Urothelium cell line (cell line): ENCODE measurements at regions not wholly inside any gene's neighbourhood (a gene's known extent, or its start where the extent isn't known, plus 50 kb on each side); places are given as distances from the start of the nearest gene placed in this dataset.
"Not testable (repeated sequence)": the region's sequence is repeated elsewhere in the genome, so short reads cannot be mapped to it uniquely, and the experiment has no call there.

Experiments used
- DNase-seq: peaks from one replicate; pipeline ENCODE4 v3.0.0; 2011; ENCODE audit warnings: low spot score, mixed read lengths
- FAIRE-seq: peaks from 2 replicates; lab custom pipeline; 2011; peaks lifted over from hg19 to GRCh38; lab: Jason Lieb, UNC

GRCh38 chr20:51930775-51931174, 128.5 kb upstream of the SALL4 start:
- DNase-seq: peak; percentile 84
- no peak for FAIRE-seq

GRCh38 chr20:51928931-51929330, 126.6 kb upstream of the SALL4 start:
- DNase-seq: no peak
- FAIRE-seq: no peak

GRCh38 chr20:51927970-51928369, 125.6 kb upstream of the SALL4 start:
- not testable (repeated sequence) for DNase-seq, FAIRE-seq

DNA sequence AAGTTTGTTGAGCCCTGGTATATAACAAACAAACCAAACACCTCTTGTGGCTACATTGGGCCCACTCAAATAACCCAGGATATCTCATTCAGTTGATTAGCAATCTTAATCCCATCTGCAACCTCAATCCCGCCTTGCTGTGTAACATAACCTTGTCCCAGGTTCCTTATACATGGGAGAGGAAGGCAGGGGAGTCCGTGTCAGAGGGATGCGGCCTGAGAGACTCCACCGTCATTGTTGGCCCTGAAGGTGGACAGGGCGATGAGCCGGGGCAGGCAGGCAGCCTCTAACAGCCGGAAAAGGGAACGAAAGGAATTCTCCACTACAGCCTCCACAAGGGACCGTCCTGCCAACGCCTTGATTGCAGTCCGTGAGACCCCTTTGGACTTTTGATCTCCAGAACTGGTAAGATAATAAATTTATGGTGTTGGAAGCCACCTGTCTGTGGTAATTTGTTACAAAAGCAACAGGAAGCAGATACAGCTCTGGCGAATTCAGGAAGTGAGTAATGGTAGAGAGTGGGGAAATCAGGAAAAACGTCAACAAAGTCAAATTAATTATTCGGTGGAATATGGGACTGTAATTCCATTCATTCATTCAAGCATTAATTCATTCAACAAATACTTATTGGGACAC, 124.5 kb upstream of the SALL4 start:
- no peak for DNase-seq
- no peak for FAIRE-seq

- FAIRE-seq (no peak), DNase-seq (no peak)
Observed at GRCh38 chr20:51924509-51924908, 122.2 kb upstream of the SALL4 start.

DNA sequence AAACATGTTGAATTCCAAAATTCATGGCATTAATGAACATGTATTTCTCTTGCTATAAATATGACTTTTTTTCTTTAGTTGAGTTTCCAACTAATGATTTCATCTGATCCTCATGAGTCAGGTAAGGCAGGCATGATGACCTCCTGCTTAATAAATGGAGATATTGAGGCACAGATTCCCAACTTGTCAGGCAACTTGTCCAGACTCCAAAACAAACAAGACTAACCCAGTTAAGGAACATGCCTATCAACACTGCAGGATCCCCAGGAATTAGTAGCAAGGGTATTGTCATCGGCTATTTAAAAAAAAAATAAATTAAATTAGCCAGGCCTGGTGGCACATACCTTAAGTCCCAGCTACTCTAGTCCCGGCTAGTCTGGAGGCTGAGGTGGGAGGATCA, 121.3 kb upstream of the SALL4 start:
- no peak for DNase-seq
- no peak for FAIRE-seq

- not testable (repeated sequence) for FAIRE-seq, DNase-seq
Observed at GRCh38 chr20:51922812-51923211, 120.5 kb upstream of the SALL4 start.

DNA sequence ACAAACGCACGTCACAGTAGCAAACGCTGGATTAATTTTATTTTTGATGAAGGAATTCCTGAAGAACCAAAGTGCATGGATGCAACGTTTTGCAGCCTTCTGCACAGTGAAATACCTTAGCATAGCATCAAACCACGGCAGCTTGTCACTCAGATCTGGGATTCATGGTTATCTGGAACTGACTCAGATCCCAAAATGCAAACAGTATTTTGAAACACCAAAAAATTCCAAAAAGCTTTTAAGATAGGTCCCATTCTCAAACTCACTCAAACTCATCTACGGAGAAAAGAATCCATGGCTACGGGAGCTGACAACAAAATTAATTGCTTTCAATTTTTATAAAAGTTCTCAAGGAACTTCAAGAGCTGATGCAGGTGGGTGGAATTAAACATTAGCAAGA, 116.2 kb upstream of the SALL4 start:
- FAIRE-seq (no peak), DNase-seq (no peak)

- FAIRE-seq (no peak), DNase-seq (no peak)
Observed at GRCh38 chr20:51917886-51918535, 115.7 kb upstream of the SALL4 start.

DNA sequence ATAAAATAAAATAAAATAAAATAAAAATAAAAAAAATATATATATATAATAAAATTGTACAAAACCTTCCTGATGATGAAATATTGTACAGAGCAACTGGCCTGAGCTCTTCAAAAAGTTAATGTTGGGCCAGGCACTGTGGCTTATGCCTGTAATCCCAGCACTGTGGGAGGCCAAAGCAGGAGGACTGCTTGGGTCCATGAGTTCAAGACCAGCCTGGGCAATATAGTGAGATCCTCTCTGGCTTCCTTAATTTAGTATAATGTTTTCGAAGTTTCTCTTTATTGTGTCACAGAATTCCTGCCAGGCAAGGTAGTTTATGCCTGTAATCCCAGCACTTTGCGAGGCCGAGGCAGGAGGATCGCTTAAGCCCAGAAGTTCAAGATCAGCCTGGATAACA, 113.9 kb upstream of the SALL4 start:
- DNase-seq (no peak), FAIRE-seq (no peak)

DNA sequence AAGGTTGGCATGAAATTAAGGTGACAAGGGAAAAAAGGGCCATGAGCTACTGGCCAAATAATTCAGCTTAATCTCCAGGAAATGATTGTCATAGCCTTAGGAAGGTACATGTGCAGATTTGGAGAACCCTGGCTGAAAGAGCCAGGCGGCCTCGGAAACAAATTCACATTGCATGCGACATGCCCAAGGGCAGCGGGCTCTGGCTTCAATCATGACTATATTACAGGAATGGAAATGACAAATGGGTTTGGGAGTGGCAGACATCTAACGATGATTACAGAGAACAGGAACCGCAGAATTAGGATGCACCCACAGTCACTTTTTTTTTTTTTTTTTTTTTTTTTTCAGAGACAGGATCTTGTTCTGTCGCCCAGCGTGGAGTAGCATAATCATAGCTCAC, 112.4 kb upstream of the SALL4 start:
- FAIRE-seq: peak; percentile 68
- DNase-seq: no peak

DNA sequence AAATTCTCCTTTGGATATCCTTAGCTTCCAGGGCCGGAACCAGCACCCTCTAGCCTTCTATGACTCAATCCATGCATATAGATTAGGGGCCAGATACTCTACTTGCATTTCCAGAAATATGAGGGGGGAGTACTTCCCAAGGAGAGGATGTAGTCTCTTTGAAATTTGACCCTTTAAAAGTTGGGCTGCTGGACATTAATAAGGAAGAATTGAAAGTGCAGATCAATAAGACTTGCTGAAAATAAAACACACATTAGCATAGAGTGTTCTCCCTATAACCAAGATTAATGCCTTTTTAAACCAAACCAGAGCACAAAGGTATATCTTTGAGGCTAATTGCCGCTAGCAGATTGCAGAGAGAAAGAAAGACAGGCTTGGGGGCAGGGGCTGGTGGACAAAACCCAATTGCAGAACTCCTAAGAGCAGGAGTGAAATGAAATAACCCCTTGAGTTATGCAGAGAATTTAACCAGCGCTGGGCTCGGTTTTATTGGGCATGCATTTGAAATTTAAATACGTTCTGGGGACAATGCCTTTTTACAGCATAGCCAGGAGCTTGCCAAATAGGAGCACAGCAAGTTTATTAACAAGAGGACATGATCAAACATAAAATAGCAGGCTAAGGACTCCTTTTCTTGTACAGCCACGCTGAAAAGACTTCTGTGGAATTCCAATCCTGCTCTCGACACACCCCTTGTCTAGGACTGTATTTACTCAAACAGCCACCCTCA, 108.2 kb upstream of the SALL4 start:
- no peak for FAIRE-seq

DNA sequence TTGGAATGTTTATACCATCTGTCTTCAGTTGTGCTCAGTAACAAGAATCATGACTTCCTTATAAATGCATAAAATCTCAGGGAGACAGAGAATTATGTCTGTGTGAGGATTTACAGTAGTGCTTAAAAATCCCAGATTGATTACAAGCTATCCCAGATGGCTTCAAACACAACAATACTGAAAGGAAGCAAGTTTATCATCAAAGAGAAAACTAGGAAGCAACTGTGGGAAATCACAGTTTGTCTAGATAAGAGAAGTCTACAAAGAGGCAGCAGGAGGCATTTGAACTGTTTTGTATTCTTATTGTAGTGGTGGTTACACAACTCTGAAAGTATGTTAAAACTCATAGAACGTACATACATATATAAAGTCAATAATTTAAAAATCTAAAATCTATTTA, 104.4 kb upstream of the SALL4 start:
- DNase-seq (no peak), FAIRE-seq (no peak)

More for the DNA sequence above, 108.2 kb upstream of the SALL4 start:
- peak; percentile 83 for DNase-seq

- FAIRE-seq (no peak), DNase-seq (no peak)
Observed at GRCh38 chr20:51906049-51906448, 103.7 kb upstream of the SALL4 start.

DNA sequence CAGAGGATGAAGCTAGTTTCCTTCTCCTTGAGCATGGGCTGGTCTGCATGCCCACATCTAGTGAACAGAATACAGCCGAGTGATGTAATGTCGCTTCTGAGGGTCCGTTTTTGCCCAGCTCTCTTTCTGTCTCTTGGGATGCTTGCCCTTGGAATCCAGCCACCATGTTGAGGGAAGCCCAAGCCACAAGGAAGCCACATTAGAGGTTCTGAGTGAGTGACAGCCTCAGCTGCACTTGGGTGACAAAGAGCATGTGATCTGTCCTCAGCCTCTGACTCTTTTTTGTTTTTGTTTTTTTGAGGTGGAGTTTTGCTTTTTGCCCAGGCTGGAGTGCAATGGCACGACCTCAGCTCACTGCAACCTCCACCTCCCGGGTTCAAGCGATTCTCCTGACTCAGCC, 100.6 kb upstream of the SALL4 start:
- no peak for DNase-seq

GRCh38 chr20:51900443-51900842, 98.1 kb upstream of the SALL4 start:
- no peak for DNase-seq
- no peak for FAIRE-seq

More for the DNA sequence above, 100.6 kb upstream of the SALL4 start:
- FAIRE-seq: no peak

DNA sequence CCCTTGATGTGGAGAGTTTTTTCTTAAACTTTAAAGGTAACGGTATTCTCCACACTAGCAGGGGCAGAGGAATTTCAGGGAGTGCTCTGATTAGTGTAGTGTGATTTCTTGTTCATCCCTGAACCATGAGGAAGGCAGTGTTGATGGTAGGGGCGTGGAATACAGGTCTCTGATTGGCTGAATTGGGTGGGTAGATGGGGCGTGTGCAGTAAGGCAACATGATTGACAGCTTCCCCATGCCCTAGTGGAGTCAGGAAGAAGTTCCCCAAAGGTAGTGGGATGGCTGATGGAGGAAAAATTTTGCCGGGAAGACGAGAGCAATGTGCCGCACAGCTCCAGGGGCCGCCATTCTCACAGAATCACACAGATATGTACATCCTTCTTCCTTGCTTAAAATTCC, 97.4 kb upstream of the SALL4 start:
- FAIRE-seq (no peak), DNase-seq (no peak)

DNA sequence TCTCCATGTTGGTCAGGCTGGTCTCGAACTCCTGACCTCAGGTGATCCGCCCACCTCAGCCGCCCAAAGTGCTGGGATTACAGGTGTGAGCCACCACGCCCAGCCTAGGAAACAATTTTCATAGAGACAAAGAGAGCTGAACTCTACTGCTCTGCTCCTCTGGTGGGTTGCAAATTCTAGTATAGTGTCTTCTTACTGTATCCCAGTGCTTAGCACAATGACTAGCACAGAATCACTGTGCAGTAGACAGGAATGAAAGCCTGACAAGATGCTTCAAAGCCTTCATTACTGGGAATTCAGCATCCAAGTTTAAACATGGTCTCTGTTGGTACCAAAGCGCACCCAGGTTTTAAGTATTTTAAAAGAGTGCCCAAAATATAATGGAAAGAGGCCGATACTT, 96.5 kb upstream of the SALL4 start:
- no peak for FAIRE-seq
- DNase-seq: no peak

DNA sequence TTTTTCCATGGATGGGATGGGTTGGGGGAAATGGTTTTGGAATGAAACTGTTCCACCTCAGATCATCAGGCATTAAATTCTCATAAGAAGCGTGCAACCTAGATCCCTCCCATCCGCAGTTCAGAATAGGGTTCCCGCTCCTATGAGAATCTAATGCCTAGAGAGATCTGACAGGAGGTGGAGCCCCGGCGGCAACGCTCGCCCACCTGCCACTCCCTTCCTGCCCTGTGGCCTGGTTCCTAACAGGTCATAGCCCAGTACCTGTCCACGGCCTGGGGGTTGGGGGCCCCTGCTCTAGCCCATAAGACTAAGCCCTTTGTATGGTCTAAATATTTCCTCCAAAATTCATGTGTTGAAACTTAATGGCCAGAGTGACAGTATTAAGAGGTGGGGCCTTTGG, 92.3 kb upstream of the SALL4 start:
- no peak for FAIRE-seq
- DNase-seq: no peak

- FAIRE-seq: no peak
- DNase-seq: no peak
Observed at GRCh38 chr20:51894201-51894600, 91.9 kb upstream of the SALL4 start.

DNA sequence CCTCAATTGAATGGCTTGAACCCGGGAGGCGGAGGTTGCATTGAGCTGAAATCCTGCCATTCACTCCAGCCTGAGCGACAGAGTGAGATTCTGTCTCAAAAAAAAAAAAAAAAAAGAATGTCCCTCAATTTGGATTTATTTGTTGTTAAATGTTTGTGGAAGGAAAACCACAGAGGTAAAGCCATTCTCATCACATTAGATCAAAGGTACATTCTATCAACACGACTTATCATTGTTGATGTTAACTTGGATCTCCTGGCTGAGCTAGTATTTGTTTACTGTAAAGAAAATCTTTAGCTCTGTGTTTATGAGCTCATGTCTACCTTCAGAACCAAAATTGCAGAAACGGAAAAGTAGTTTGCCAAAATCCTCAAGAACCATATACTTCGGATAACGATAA, 91.4 kb upstream of the SALL4 start:
- FAIRE-seq (no peak), DNase-seq (no peak)

DNA sequence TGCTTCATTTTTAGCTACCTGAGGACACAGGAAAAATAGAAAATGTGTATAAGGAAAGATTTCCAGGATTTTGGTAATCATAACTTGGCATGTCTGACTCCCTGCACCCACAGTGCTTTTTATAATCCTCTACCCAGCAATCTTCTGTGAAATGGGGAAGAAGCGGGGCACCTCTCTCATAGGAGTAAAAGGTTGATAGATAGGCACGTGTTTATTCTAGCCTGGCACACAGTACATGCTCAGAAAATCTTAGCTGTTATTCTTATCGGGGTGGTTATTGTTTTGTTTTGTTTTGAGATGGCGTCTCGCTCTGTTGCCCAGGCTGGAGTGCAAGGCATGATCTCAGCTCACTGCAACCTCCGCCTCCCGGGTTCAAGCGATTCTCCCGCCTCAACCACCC, 87.7 kb upstream of the SALL4 start:
- DNase-seq (no peak), FAIRE-seq (no peak)
